HG02759 (cell line): ENCODE measurements at regions not wholly inside any gene's neighbourhood (a gene's known extent, or its start where the extent isn't known, plus 50 kb on each side); places are given as distances from the start of the nearest gene placed in this dataset.

ENCODE experiments used
- ATAC-seq: cut with Tn5 transposase; IDR thresholded peaks from one replicate; pipeline ENCODE4 v1.9.1; 2021; ENCODE audit warnings: mild to moderate bottlenecking, moderate library complexity; ENCODE audit not compliant: unreplicated experiment

GRCh38 chr12:100675432-100675831, 101.9 kb downstream of the GAS2L3 start:
- ATAC-seq = no peak

- no peak for ATAC-seq
These were observed 107.6 kb downstream of the GAS2L3 start for GRCh38 chr12:100681074-100681473.

- no peak for ATAC-seq
These were observed 108.7 kb downstream of the GAS2L3 start for GRCh38 chr12:100682178-100682577.

GRCh38 chr12:100687686-100688085, 106.9 kb upstream of the ANO4 start:
- no peak for ATAC-seq

- ATAC-seq = no peak
These were observed 106.1 kb upstream of the ANO4 start for GRCh38 chr12:100688451-100688864.

GRCh38 chr12:100692502-100692901, 102.1 kb upstream of the ANO4 start:
- ATAC-seq = no peak

- ATAC-seq = peak; percentile 17
These were observed 96.1 kb upstream of the ANO4 start for GRCh38 chr12:100698518-100698917.

- ATAC-seq = peak; percentile 86
These were observed 95.4 kb upstream of the ANO4 start for GRCh38 chr12:100699209-100699608.

- ATAC-seq = no peak
These were observed 91.2 kb upstream of the ANO4 start for GRCh38 chr12:100703337-100703736.

GRCh38 chr12:100703868-100704267, 90.7 kb upstream of the ANO4 start:
- ATAC-seq = no peak

- ATAC-seq = no peak
These were observed 88.5 kb upstream of the ANO4 start for GRCh38 chr12:100706033-100706432.

- ATAC-seq = no peak
These were observed 86.0 kb upstream of the ANO4 start for GRCh38 chr12:100708591-100708990.

GRCh38 chr12:100715976-100716944, 78.3 kb upstream of the ANO4 start:
- no peak for ATAC-seq

GRCh38 chr12:100716945-100717732, 77.4 kb upstream of the ANO4 start:
- ATAC-seq = no peak

GRCh38 chr12:100717733-100718067, 76.9 kb upstream of the ANO4 start:
- ATAC-seq = no peak

GRCh38 chr12:100718187-100718586, 76.4 kb upstream of the ANO4 start:
- no peak for ATAC-seq

- no peak for ATAC-seq
These were observed 74.4 kb upstream of the ANO4 start for GRCh38 chr12:100720016-100720654.

GRCh38 chr12:100721169-100721568, 73.4 kb upstream of the ANO4 start:
- ATAC-seq = no peak

- no peak for ATAC-seq
These were observed 70.5 kb upstream of the ANO4 start for GRCh38 chr12:100724071-100724470.

- no peak for ATAC-seq
These were observed 60.6 kb upstream of the ANO4 start for GRCh38 chr12:100733817-100734593.

- no peak for ATAC-seq
These were observed 57.4 kb upstream of the ANO4 start for GRCh38 chr12:100737168-100737567.
